Prostate gland (tissue), 2 donors: ENCODE measurements at regions not wholly inside any gene's neighbourhood (a gene's known extent, or its start where the extent isn't known, plus 50 kb on each side); places are given as distances from the start of the nearest gene placed in this dataset.

Source experiments
- POLR2AphosphoS5 ChIP-seq: sonication (generic); formaldehyde crosslinking; IDR thresholded peaks from one replicate; pipeline ENCODE4 v1.6.1; 2017; ENCODE audit warnings: antibody characterized with exemption
- TF ChIP-seq, protein P1 (sequence below), 4 experiments: fragments of 200-600 bp in 2 of 4; fragments of 450-650 bp in 2 of 4; sonication (generic) in 2 of 4; IDR thresholded peaks; 1 replicate in 3 of 4; 2 replicates in 1 of 4; pipeline ENCODE4 v1.5.1; 2016 to 2019; ENCODE audit warnings: antibody characterized with exemption in 4 of 4, mild to moderate bottlenecking in 2 of 4, moderate library complexity in 2 of 4

DNA sequence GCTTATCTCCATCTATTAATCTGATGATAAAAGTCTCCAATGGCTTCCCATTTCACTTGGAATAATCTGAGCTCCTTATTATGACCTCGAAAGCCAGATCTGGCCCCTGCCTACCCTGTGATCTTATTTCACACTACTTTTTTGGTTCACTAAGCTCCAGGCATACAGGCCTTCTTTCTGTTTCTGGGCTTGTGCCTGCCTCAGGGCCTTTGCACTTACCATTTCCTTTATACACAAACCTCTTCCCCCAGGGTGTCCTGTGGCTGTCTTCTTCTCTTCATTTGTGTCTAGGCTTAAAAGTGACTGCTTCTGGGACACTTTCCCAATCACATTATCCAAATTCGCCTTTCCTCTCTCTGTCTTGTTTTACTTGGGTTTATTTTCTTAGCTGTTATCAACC is 478.8 kb downstream of the LRIG3 start:
- TF ChIP-seq, protein P1, sequence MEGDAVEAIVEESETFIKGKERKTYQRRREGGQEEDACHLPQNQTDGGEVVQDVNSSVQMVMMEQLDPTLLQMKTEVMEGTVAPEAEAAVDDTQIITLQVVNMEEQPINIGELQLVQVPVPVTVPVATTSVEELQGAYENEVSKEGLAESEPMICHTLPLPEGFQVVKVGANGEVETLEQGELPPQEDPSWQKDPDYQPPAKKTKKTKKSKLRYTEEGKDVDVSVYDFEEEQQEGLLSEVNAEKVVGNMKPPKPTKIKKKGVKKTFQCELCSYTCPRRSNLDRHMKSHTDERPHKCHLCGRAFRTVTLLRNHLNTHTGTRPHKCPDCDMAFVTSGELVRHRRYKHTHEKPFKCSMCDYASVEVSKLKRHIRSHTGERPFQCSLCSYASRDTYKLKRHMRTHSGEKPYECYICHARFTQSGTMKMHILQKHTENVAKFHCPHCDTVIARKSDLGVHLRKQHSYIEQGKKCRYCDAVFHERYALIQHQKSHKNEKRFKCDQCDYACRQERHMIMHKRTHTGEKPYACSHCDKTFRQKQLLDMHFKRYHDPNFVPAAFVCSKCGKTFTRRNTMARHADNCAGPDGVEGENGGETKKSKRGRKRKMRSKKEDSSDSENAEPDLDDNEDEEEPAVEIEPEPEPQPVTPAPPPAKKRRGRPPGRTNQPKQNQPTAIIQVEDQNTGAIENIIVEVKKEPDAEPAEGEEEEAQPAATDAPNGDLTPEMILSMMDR (IDR thresholded peaks at IDR 0.05), result no peak
- TF ChIP-seq POLR2AphosphoS5, result no peak
